Kidney capillary endothelial cell (primary cell): ENCODE measurements at regions not wholly inside any gene's neighbourhood (a gene's known extent, or its start where the extent isn't known, plus 50 kb on each side); places are given as distances from the start of the nearest gene placed in this dataset.

Experiments
- DNase-seq: peaks from one replicate; pipeline ENCODE4 v3.0.0-alpha.2; 2018; ENCODE audit warnings: low spot score

GRCh38 chr15:94177112-94177511, 54.2 kb upstream of the MCTP2 start:
- DNase-seq = no peak

- no peak for DNase-seq
These were observed 55.9 kb upstream of the MCTP2 start for GRCh38 chr15:94175420-94175819.

GRCh38 chr15:94174399-94174802, 57.0 kb upstream of the MCTP2 start:
- DNase-seq = peak; percentile 70

GRCh38 chr15:94168250-94168649, 63.1 kb upstream of the MCTP2 start:
- DNase-seq = no peak

GRCh38 chr15:94164971-94165370, 66.4 kb upstream of the MCTP2 start:
- no peak for DNase-seq

GRCh38 chr15:94164202-94164807, 67.1 kb upstream of the MCTP2 start:
- DNase-seq = peak; percentile 68

- no peak for DNase-seq
These were observed 68.4 kb upstream of the MCTP2 start for GRCh38 chr15:94162939-94163338.

GRCh38 chr15:94154255-94154654, 77.1 kb upstream of the MCTP2 start:
- DNase-seq = no peak

- no peak for DNase-seq
These were observed 86.3 kb upstream of the MCTP2 start for GRCh38 chr15:94145046-94145445.

GRCh38 chr15:94141802-94142201, 89.6 kb upstream of the MCTP2 start:
- no peak for DNase-seq

- DNase-seq = no peak
These were observed 95.7 kb upstream of the MCTP2 start for GRCh38 chr15:94135486-94136147.

GRCh38 chr15:94131875-94132274, 99.5 kb upstream of the MCTP2 start:
- no peak for DNase-seq

- no peak for DNase-seq
These were observed 100.9 kb upstream of the MCTP2 start for GRCh38 chr15:94130504-94130903.

- no peak for DNase-seq
These were observed 104.4 kb upstream of the MCTP2 start for GRCh38 chr15:94127006-94127405.

- no peak for DNase-seq
These were observed 105.7 kb upstream of the MCTP2 start for GRCh38 chr15:94125698-94126097.

- DNase-seq = peak; percentile 33
These were observed 106.2 kb upstream of the MCTP2 start for GRCh38 chr15:94125156-94125555.

- no peak for DNase-seq
These were observed 108.8 kb upstream of the MCTP2 start for GRCh38 chr15:94122516-94122915.

GRCh38 chr15:94119923-94120775, 111.2 kb upstream of the MCTP2 start:
- DNase-seq = peak; percentile 83

GRCh38 chr15:94119298-94119811, 112.0 kb upstream of the MCTP2 start:
- DNase-seq = no peak

GRCh38 chr15:94110476-94111130, 120.8 kb upstream of the MCTP2 start:
- no peak for DNase-seq

- no peak for DNase-seq
These were observed 123.7 kb upstream of the MCTP2 start for GRCh38 chr15:94107652-94108051.

- DNase-seq = no peak
These were observed 125.6 kb upstream of the MCTP2 start for GRCh38 chr15:94105760-94106159.
